Activated T-cell treated with anti-CD3 and anti-CD28 coated beads for 4 hours (primary cell): ENCODE measurements at regions not wholly inside any gene's neighbourhood (a gene's known extent, or its start where the extent isn't known, plus 50 kb on each side); places are given as distances from the start of the nearest gene placed in this dataset.
"Not testable (repeated sequence)": the region's sequence is repeated elsewhere in the genome, so short reads cannot be mapped to it uniquely, and the experiment has no call there.

ENCODE experiments used
- DNase-seq: peaks from one replicate; pipeline ENCODE4 v3.0.0-alpha.2; 2020

DNA sequence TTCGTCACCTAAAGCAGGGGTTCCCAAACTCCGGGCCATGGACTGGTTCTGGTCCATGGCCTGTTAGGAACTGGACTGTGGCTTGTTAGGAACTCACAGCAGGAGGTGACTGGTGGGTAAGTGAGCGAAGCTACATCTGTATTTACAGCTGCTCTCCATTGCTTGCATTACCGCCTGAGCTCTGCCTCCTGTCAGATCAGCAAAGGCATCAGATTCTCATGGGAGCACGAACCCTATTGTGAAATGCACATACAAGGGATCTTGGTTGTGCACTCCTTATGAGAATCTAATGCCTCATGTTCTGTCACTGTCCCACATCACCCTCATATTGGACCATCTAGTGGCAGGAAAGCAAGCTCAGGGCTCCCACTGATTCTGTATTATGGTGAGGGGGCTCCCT lies 217.0 kb downstream of the ZFP36L2 start:
- DNase-seq = no peak

DNA sequence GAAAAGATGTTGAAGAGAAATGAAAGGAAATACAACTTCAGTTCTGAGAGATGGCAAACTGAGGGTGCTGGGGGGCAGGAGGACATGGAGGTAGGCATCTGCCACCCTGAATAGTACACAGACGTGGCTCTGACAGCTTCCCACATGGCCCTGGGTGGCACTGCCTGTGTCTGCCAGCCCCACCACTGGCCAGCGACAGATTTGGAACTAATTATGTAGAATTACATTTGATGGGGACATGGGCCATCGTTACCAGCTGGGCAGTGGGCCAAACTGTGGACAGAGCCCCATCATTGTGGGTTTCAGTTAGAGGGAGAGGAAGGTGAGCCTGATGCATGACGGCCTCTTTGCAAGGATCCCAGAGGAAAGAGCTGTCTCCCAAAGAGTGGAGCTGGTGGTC lies 216.0 kb upstream of the HAAO start:
- no peak for DNase-seq

- no peak for DNase-seq
Observed at GRCh38 chr2:43007901-43008300, 215.5 kb upstream of the HAAO start.

DNA sequence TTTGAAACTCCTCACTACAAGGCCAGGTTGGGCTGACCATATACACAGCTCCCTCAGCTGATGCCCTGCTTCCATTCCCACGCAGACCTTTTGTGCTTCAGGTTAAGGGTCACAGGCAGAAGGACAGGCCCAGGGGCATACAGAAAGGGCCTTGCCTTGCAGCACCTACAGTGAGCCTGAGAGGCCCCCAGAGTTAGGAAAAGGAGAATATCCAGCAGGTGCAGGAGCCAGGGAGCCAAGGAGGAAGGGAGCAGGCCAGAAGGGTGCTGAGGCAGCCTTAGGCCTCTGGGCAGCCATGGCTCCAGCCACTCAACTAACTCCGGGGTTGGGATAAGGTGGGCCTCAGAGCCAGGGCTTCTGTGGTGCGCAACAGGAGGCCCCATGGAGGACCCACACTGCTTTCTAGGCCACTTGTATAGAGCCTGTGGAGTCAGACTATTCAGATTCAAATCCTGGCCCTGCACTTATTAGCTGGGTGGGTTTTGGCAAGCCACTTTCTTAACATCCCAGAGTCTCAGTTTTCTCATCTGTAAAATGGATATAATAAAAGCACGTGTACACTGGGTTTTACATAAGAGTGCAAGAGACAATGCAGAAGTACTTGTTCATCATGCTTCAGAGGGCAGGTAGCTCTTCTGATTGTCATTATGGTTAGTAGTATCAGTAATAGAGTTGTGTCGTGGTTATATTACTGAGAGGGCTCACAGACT lies 214.6 kb upstream of the HAAO start:
- DNase-seq = no peak

DNA sequence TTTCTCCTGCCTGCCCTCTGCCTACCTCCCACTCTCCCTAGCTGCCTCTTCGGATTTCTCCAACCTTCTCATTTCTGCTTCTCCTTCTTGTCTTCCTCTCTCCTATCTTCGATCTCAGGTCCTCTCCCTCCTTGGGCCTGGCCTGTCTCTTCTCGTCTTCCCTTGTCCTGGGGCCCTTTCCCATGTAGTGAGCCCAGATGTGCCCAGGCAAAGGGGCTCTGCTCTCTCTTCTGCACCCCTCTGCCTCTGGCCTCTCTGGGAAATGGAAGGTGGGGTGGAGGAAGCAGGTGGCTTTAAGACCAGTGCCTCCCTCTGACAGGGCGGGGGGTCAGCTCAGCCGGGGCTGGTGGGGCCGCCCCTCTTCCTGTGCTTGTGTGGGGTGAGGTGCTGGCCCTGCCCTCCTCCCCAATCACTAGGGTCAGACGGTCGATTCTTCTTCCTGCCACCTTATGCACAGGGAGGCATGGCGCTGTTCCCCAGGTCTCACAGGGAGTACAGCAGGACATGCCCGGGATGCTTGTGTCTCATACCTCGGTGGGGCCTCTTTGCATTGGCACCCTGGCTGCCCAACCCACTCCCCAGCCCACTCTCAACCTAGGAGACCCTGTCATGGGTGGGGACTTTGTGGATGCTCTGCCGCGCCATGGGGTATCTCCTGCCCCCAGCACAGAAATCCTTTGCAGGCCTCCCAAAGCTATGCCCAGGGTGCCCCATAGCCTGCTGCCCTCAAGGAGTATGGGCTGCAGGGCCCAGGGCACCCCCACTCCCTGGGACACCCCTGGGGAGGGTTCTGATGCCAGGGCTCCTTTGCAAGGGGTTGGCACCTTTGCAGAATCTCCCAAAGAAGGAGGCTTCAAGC lies 213.8 kb upstream of the HAAO start:
- no peak for DNase-seq

DNA sequence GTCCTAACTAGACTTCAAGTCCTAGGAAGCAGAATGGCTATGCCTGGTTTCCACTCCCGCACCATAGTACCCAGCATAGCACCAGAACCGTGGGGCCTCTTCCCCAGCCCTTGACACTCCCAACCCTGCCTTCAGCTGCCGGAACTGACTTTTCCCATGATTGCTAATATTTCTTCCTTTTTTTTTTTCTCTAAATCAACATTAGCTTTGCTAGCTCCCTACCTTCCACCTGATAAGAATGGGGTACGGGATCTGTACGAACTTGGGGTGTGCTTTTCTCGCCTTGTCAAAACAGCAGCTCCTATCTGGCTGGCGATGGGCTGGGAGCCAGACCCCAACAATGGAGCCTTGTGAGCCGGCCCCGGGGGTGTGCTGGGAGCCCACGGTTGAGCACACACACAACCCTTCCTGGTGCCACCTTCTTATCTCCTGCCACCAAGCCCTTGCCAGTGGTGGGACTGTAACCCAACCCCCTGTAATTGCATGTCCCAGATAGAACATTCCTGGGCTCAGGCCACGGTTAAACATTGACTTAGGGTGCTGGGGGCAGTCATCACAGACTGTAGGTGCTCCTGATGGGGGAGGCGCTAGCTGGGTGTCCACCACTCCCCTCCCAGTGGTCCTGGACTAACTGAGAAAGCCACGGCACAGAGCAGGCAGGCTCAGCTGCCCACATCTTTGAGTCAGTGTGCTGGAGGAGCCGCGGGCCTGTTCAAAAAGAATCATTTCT lies 213.0 kb upstream of the HAAO start:
- no peak for DNase-seq

GRCh38 chr2:43004879-43005244 lies 212.5 kb upstream of the HAAO start:
- DNase-seq = no peak

GRCh38 chr2:43004126-43004865 lies 211.9 kb upstream of the HAAO start:
- not testable (repeated sequence) for DNase-seq

- no peak for DNase-seq
Observed at GRCh38 chr2:43003702-43004101, 211.3 kb upstream of the HAAO start.

DNA sequence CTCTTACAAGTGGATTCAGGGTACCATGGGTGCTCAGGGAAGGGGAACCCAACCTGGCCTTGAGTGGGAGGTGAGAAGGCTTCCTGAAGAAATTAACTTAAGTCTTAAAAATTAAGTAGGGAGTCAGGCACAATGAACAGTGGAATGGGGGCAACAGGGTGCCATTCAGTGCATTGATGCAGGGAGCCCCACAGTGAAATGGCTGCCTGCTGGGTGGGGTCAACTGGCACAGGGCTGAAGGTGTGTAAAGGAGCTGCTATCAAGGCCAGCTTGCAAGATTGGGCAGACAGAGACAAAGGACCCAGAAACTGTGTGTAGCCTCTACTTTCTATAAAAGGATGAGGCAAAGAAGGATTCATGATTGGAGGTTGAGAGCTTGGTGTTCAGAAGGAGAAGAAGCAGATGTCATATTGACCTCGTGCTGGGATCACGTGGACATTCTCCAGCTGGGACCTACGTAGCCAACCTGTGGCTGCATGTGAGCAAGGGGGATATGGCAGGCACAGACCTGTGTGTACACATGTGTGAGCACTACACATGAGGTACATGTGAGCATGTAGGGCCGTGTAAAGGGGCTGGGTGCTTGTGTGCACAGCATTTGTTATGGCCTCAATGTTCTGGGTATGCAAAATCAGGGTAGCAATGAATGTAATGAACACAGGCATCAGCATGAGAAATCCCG lies 209.5 kb upstream of the HAAO start:
- no peak for DNase-seq

GRCh38 chr2:43001055-43001378 lies 208.6 kb upstream of the HAAO start:
- DNase-seq = no peak

- DNase-seq = no peak
Observed at GRCh38 chr2:43000242-43001054, 208.1 kb upstream of the HAAO start.

GRCh38 chr2:42999856-43000241 lies 207.5 kb upstream of the HAAO start:
- no peak for DNase-seq

DNA sequence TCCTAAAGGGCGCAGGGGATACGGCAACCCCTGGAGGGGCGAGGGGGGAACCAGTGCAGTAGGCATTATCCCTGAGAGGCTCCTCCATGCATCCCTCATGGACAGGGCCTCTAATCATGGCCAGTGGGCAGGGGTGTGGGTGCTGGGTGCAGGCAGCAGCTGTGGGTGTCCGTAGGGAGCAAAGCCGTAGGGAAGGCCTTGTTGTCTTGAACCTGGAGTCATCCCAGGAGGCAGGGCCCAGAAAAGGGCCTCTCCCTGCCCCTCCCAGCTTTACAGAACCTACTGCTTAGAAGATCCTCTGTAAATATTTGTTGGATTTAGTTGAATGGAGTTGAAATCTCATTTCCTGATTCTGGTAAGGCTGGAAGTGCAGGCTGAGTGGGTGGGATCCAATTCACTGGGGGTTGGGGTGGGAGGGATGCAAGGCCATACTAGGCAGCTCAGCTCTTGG lies 207.0 kb upstream of the HAAO start:
- no peak for DNase-seq

GRCh38 chr2:42998721-42999120 lies 206.3 kb upstream of the HAAO start:
- DNase-seq = no peak

GRCh38 chr2:42996528-42996927 lies 204.1 kb upstream of the HAAO start:
- no peak for DNase-seq

- DNase-seq = no peak
Observed at GRCh38 chr2:42995752-42996422, 203.5 kb upstream of the HAAO start.

- DNase-seq = not testable (repeated sequence)
Observed at GRCh38 chr2:42989283-42990081, 197.1 kb upstream of the HAAO start.

GRCh38 chr2:42988055-42988454 lies 195.7 kb upstream of the HAAO start:
- DNase-seq = not testable (repeated sequence)
